HepG2 (cell line): ENCODE measurements at regions not wholly inside any gene's neighbourhood (a gene's known extent, or its start where the extent isn't known, plus 50 kb on each side); places are given as distances from the start of the nearest gene placed in this dataset.

ENCODE experiments used
- ARID5B ChIP-seq: IDR thresholded peaks from 2 replicates; pipeline ENCODE4 v1.4.0; 2020; ENCODE audit warnings: mild to moderate bottlenecking, missing genetic modification reagents
- ATF3 ChIP-seq: sonication (generic); formaldehyde crosslinking; IDR thresholded peaks from 2 replicates; pipeline ENCODE4 v1.4.0; 2020; ENCODE audit warnings: missing genetic modification reagents
- BRCA1 ChIP-seq: sonication (generic); formaldehyde crosslinking; IDR thresholded peaks from 2 replicates; pipeline ENCODE4 v1.4.0; 2020; ENCODE audit warnings: missing genetic modification reagents
- FOXA3 ChIP-seq: IDR thresholded peaks from 2 replicates; pipeline ENCODE4 v1.6.1; 2016; ENCODE audit warnings: missing genetic modification reagents, missing compliant biosample characterization
- GMEB2 ChIP-seq: IDR thresholded peaks from 2 replicates; pipeline ENCODE4 v1.6.1; 2016; ENCODE audit warnings: missing biosample characterization, missing genetic modification reagents, low read depth
- HDAC1 ChIP-seq: sonication (generic); formaldehyde crosslinking; IDR thresholded peaks from 2 replicates; pipeline ENCODE4 v1.5.1; 2020; ENCODE audit warnings: mild to moderate bottlenecking, missing genetic modification reagents
- LCORL ChIP-seq, 2 experiments: fragments of 450-650 bp in 1 of 2; sonication (generic) in 1 of 2; formaldehyde crosslinking in 1 of 2; IDR thresholded peaks; 2 replicates each; pipeline versions ENCODE4 v1.5.0 to v1.6.1; 2017 to 2020; ENCODE audit warnings: antibody characterized with exemption in 1 of 2, missing genetic modification reagents in 1 of 2
- MBNL3 ChIP-seq: fragments of 250-450 bp; sonication (Bioruptor Pico); conservative IDR thresholded peaks from 2 replicates; pipeline ENCODE4 v1.8.0; 2022; ENCODE audit warnings: mild to moderate bottlenecking, inconsistent platforms
- MYC ChIP-seq: sonication (generic); formaldehyde crosslinking; IDR thresholded peaks from 2 replicates; pipeline ENCODE4 v1.9.0; 2021; ENCODE audit warnings: missing genetic modification reagents, borderline replicate concordance
- ONECUT2 ChIP-seq: sonication (generic); formaldehyde crosslinking; IDR thresholded peaks from 2 replicates; pipeline ENCODE4 v1.4.0; 2020; ENCODE audit warnings: missing genetic modification reagents
- PAWR ChIP-seq: sonication (generic); formaldehyde crosslinking; IDR thresholded peaks from 2 replicates; pipeline ENCODE4 v1.4.0; 2020; ENCODE audit warnings: missing genetic modification reagents, mild to moderate bottlenecking, borderline replicate concordance
- PRMT3 ChIP-seq: sonication (generic); formaldehyde crosslinking; IDR thresholded peaks from 2 replicates; pipeline ENCODE4 v1.8.1; 2022; ENCODE audit warnings: low read depth, mild to moderate bottlenecking, moderate library complexity, missing genetic modification reagents, borderline replicate concordance
- RBFOX2 ChIP-seq: fragments of 200-400 bp; formaldehyde crosslinking; IDR thresholded peaks from 2 replicates; pipeline ENCODE4 v1.6.1; 2017; ENCODE audit warnings: low read depth, mild to moderate bottlenecking, low read length
- REST ChIP-seq, 2 experiments: IDR thresholded peaks; 2 replicates each; pipeline ENCODE4 v1.6.1; 2011 to 2012; ENCODE audit warnings: low read length in 2 of 2, borderline replicate concordance in 1 of 2, low read depth in 1 of 2, mild to moderate bottlenecking in 1 of 2, moderate library complexity in 1 of 2
- SP1 ChIP-seq, 2 experiments: fragments of 450-650 bp in 1 of 2; sonication (generic) in 1 of 2; formaldehyde crosslinking in 1 of 2; IDR thresholded peaks; 2 replicates each; pipeline versions ENCODE4 v1.4.0 to v1.6.1; 2016 to 2020; ENCODE audit warnings: missing genetic modification reagents in 1 of 2
- TGIF2 ChIP-seq: IDR thresholded peaks from 2 replicates; pipeline ENCODE4 v1.6.1; 2016; ENCODE audit warnings: control low read depth, missing compliant biosample characterization
- TOPORS ChIP-seq: sonication (generic); formaldehyde crosslinking; IDR thresholded peaks from 2 replicates; pipeline ENCODE4 v1.8.0; 2023; ENCODE audit warnings: mild to moderate bottlenecking, missing genetic modification reagents
- ZNF136 ChIP-seq: sonication (generic); formaldehyde crosslinking; IDR thresholded peaks from 2 replicates; pipeline ENCODE4 v1.8.1; 2022; ENCODE audit warnings: low read depth, mild to moderate bottlenecking, moderate library complexity, missing genetic modification reagents
- ZNF501 ChIP-seq: sonication (generic); formaldehyde crosslinking; IDR thresholded peaks from 2 replicates; pipeline ENCODE4 v1.5.1; 2020; ENCODE audit warnings: mild to moderate bottlenecking, moderate library complexity, missing genetic modification reagents
- ZNF644 ChIP-seq: IDR thresholded peaks from 2 replicates; pipeline ENCODE4 v1.6.1; 2016; ENCODE audit warnings: low read depth
- ZNF850 ChIP-seq: sonication (generic); formaldehyde crosslinking; conservative IDR thresholded peaks from 2 replicates; pipeline ENCODE4 v1.9.0; 2021; ENCODE audit warnings: mild to moderate bottlenecking, missing genetic modification reagents

GRCh38 chr9:129258124-129258822, 80.2 kb upstream of the IER5L start (continued):
- TF ChIP-seq REST (IDR thresholded peaks at IDR 0.05; ENCODE audit: borderline replicate concordance in 1 of 2, low read depth in 1 of 2, low read length in 2 of 2) (no peak), ONECUT2 (CRISPR knock-in tag) (no peak), MYC (CRISPR knock-in tag) (peak; percentile 34; the same call in 1 of the 2 replicates), SP1 (IDR thresholded peaks at IDR 0.05) (no peak), SP1 (CRISPR knock-in tag; IDR thresholded peaks at IDR 0.05) (peak; percentile 37; the same call in 1 of the 2 replicates), BRCA1 (CRISPR knock-in tag) (no peak), RBFOX2 (no peak), LCORL (IDR thresholded peaks at IDR 0.05) (no peak), LCORL (CRISPR knock-in tag; IDR thresholded peaks at IDR 0.05) (no peak), ZNF136 (CRISPR knock-in tag) (no peak), TGIF2 (peak; percentile 100), PAWR (CRISPR knock-in tag) (no peak), ZNF850 (CRISPR knock-in tag) (no peak), FOXA3 (no peak), ATF3 (CRISPR knock-in tag) (no peak), ZNF644 (no peak), GMEB2 (CRISPR knock-in tag) (no peak), HDAC1 (peak; percentile 60; the same call in 1 of the 2 replicates), PRMT3 (no peak), TOPORS (CRISPR knock-in tag) (no peak), MBNL3 (CRISPR knock-in tag) (no peak), ZNF501 (no peak), ARID5B (CRISPR knock-in tag) (no peak)
